ENCODE measurements at regions not wholly inside any gene's neighbourhood (a gene's known extent, or its start where the extent isn't known, plus 50 kb on each side); places are given as distances from the start of the nearest gene placed in this dataset.
"Not testable (repeated sequence)": the region's sequence is repeated elsewhere in the genome, so short reads cannot be mapped to it uniquely, and the experiment has no call there.

GRCh38 chr16:16448423-16448822, 69.5 kb downstream of the NPIPA7 start:
- DNase-seq, result not testable (repeated sequence)

- not testable (repeated sequence) for DNase-seq
These were observed 70.8 kb downstream of the NPIPA7 start for GRCh38 chr16:16449712-16450237.

GRCh38 chr16:16451721-16452410, 72.9 kb downstream of the NPIPA7 start:
- DNase-seq, result not testable (repeated sequence)

GRCh38 chr16:16458579-16458978, 79.6 kb downstream of the NPIPA7 start:
- not testable (repeated sequence) for DNase-seq

- not testable (repeated sequence) for DNase-seq
These were observed 84.9 kb downstream of the NPIPA7 start for GRCh38 chr16:16463792-16464191.

- DNase-seq, result not testable (repeated sequence)
These were observed 110.0 kb downstream of the NPIPA7 start for GRCh38 chr16:16488919-16489318.

- not testable (repeated sequence) for DNase-seq
These were observed 110.5 kb downstream of the NPIPA7 start for GRCh38 chr16:16489466-16489865.

GRCh38 chr16:16494114-16494513, 115.2 kb downstream of the NPIPA7 start:
- not testable (repeated sequence) for DNase-seq

- DNase-seq, result not testable (repeated sequence)
These were observed 116.1 kb downstream of the NPIPA7 start for GRCh38 chr16:16494998-16495397.

- not testable (repeated sequence) for DNase-seq
These were observed 120.9 kb downstream of the NPIPA7 start for GRCh38 chr16:16499875-16500274.

- not testable (repeated sequence) for DNase-seq
These were observed 128.1 kb downstream of the NPIPA7 start for GRCh38 chr16:16507041-16507440.

GRCh38 chr16:16508344-16508743, 129.4 kb downstream of the NPIPA7 start:
- not testable (repeated sequence) for DNase-seq

GRCh38 chr16:16519395-16519794, 140.5 kb downstream of the NPIPA7 start:
- not testable (repeated sequence) for DNase-seq

GRCh38 chr16:16521239-16522002, 142.5 kb downstream of the NPIPA7 start:
- DNase-seq, result not testable (repeated sequence)

GRCh38 chr16:16526998-16527397, 148.1 kb downstream of the NPIPA7 start:
- DNase-seq, result not testable (repeated sequence)

- peak; percentile 7 for DNase-seq
These were observed 151.8 kb downstream of the NPIPA7 start for GRCh38 chr16:16530744-16531143.

- not testable (repeated sequence) for DNase-seq
These were observed 156.6 kb downstream of the NPIPA7 start for GRCh38 chr16:16535565-16535964.

- not testable (repeated sequence) for DNase-seq
These were observed 157.2 kb downstream of the NPIPA7 start for GRCh38 chr16:16536151-16536550.

- DNase-seq, result not testable (repeated sequence)
These were observed 170.8 kb downstream of the NPIPA7 start for GRCh38 chr16:16549710-16550109.

GRCh38 chr16:16550824-16551223, 171.9 kb downstream of the NPIPA7 start:
- not testable (repeated sequence) for DNase-seq

- DNase-seq, result not testable (repeated sequence)
These were observed 173.9 kb downstream of the NPIPA7 start for GRCh38 chr16:16552819-16553340.

- DNase-seq, result not testable (repeated sequence)
These were observed 180.3 kb downstream of the NPIPA7 start for GRCh38 chr16:16559179-16559740.

GRCh38 chr16:16561532-16561931, 182.6 kb downstream of the NPIPA7 start:
- DNase-seq, result not testable (repeated sequence)

Data from NCI-H1694 treated with DMSO at 0.1 percent for 48 hours (cell line).